AG10803 (cell line): ENCODE measurements at regions not wholly inside any gene's neighbourhood (a gene's known extent, or its start where the extent isn't known, plus 50 kb on each side); places are given as distances from the start of the nearest gene placed in this dataset.

Experiments used
- DNase-seq: peaks from one replicate; pipeline ENCODE4 v3.0.0; 2010; ENCODE audit warnings: low read depth
- H3K4me3 ChIP-seq: 2 replicates; pipeline ENCODE4 v1.5.1; 2011; ENCODE audit warnings: mild to moderate bottlenecking, low read length, control low read depth
- CTCF ChIP-seq: conservative IDR thresholded peaks from 2 replicates; pipeline ENCODE4 v1.5.1; 2011; ENCODE audit warnings: mild to moderate bottlenecking, low read length, control low read depth, inconsistent platforms

DNA sequence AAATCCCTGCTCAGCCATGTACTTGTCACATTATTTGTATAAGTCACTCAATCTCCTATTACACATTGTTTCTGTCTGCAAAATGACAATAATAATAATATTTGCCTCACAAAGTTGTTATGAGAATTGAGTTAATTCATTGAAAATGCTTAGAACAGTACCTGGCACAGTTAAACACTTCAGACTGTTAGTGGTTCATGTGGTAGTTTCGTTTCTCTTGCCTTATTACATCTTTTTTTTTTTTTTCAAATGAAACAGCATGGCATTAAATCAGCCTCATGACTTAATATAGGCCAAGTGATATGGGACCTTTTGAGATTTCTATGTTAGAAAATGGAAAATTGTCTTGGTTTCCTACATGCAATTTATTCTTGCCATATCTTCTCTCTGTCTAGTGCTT lies 71.0 kb upstream of the CRY1 start:
- no peak for TF ChIP-seq CTCF
- no peak for DNase-seq
- H3K4me3 ChIP-seq = no peak overlapping the region

GRCh38 chr12:107165581-107165980 lies 72.2 kb upstream of the CRY1 start:
- no peak for TF ChIP-seq CTCF
- DNase-seq = no peak

DNA sequence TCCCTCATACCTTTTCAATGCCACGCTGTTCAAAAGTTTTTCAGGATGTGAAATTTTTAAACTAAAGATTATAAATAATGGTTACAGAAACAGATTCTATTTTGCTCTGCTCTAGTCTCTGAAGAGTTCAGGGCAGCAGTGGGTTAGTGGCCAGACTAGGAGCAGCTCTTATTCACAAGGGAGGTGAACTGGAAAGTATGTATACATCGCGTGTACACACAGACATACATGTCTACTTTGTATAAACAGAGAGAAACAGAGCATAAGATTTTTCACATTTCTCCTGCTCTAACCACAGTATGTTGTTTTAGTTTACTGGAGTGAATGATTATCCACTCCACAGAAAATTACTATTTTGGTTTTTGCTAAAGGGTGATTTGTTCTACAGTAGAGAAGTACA lies 74.4 kb upstream of the CRY1 start:
- H3K4me3 ChIP-seq = no peak overlapping the region
- TF ChIP-seq CTCF = no peak
- no peak for DNase-seq

More at GRCh38 chr12:107165581-107165980, 72.2 kb upstream of the CRY1 start:
- no peak overlapping the region for H3K4me3 ChIP-seq

GRCh38 chr12:107169200-107169599 lies 75.9 kb upstream of the CRY1 start:
- no peak for TF ChIP-seq CTCF
- DNase-seq = no peak

DNA sequence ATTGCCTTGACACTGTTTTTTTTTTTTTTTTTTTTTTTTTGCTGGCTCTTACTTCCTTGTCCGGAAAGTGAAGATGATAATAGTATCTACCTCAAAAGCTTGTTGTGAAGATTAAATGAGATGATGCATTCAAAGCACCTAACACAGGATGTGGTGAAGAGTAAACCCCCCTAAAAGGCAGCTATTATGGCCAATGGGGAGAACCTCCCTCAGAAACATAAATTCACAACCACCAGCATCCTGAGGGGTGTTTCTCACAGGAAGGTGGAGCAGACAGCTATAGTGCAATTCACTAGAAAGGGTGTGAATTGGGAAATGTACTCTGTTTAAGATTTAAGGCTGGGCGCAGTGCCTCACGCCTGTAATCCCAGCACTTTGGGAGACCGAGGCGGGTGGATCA lies 85.4 kb upstream of the CRY1 start:
- H3K4me3 ChIP-seq = no peak overlapping the region
- no peak for TF ChIP-seq CTCF
- no peak for DNase-seq

More at GRCh38 chr12:107169200-107169599, 75.9 kb upstream of the CRY1 start:
- no peak overlapping the region for H3K4me3 ChIP-seq

DNA sequence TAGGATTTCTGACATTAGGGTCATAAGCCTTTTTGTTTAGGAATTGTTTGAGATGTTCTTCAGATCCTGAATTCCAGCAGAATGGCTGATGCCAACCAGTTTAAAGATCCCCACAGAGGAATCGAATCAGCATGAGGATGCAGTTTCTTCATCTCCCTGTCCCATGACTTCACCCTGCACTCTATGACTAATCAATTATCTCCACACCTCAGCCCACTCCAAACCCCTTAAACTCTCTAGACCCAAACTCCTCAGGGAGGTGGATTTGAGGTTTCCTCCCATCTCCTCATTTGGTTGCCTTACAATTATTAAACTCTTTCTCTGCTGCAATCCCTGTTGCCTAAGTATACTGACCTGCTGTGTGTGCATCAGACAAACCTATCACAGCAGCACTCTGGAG lies 86.5 kb upstream of the CRY1 start:
- DNase-seq = no peak
- no peak for TF ChIP-seq CTCF
- H3K4me3 ChIP-seq = no peak overlapping the region

DNA sequence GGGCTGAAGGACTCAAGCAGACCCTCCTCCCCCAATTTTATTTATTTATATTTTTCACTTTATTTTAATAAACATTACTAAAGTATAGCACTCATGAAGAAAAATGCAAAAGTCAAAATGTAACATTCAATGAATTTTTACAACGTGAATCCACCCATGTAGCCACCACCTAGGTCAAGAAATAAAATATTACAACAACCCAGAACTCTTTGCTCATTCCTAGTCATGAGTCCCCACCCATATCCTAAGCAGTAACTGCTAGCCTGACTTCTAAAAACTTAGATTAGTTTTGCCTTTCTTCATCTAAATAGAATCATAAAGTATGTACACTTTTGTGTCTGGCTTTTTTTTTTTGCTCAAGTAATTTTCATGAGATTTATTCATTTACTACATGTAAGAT lies 86.9 kb upstream of the CRY1 start:
- no peak overlapping the region for H3K4me3 ChIP-seq
- DNase-seq = no peak
- no peak for TF ChIP-seq CTCF
